ENCODE measurements at regions not wholly inside any gene's neighbourhood (a gene's known extent, or its start where the extent isn't known, plus 50 kb on each side); places are given as distances from the start of the nearest gene placed in this dataset.

GRCh38 chr20:7383216-7383615 is 557.0 kb downstream of the HAO1 start:
- intact Hi-C loops (cut with micrococcal nuclease; ENCODE audit: unreplicated experiment) = no loop called here
- Histone ChIP-seq H3K9ac (ENCODE audit: insufficient read depth, low read depth, low read length) (no peak overlapping the region), H3K4me3 (replicated peaks in 1 of 3; ENCODE audit: insufficient read depth in 1 of 3, low read depth in 2 of 3, low read length in 3 of 3) (no peak overlapping the region), H3K9me3 (ENCODE audit: low read length) (no peaks in the 10 kb centered on the region), H3K79me2 (ENCODE audit: insufficient read depth, low read length) (no peaks in the 10 kb centered on the region), H4K20me1 (ENCODE audit: insufficient read depth, low read length) (no peaks in the 10 kb centered on the region), H3K27me3 (ENCODE audit: control insufficient read depth in 1 of 2, insufficient read depth in 2 of 2, low read length in 2 of 2) (no peaks in the 10 kb centered on the region), H2AFZ (ENCODE audit: low read length) (no peak overlapping the region), H3K27ac (ENCODE audit: extremely low read length, insufficient read depth, low read length) (no peak overlapping the region), H3K4me2 (ENCODE audit: low read depth, low read length) (no peak overlapping the region), H3K4me1 (ENCODE audit: insufficient read depth, low read length) (no peaks in the 10 kb centered on the region), H3K36me3 (replicated peaks in 1 of 2; ENCODE audit: control insufficient read depth in 1 of 2, insufficient read depth in 2 of 2, low read length in 2 of 2) (no peaks in the 10 kb centered on the region)
- CTCF ChIA-PET (ENCODE audit: low intra/inter-chr PET ratio, low total read pairs) = no interaction called here
- FAIRE-seq (no peak), DNase-seq (ENCODE audit: low spot score) (no peak), ATAC-seq (no peak)
- no TSS peak for BruUV-seq (replicated peaks)
- POLR2A ChIA-PET = no interaction called here
- in situ Hi-C loops (cut with HindIII; ENCODE audit: extremely low pct_ligation_motif_present, low pct_unique_long_range_greater_than_20kb) = no loop called here
- TF ChIP-seq KIAA2018 (CRISPR knock-in tag; IDR thresholded peaks at IDR 0.05; ENCODE audit: borderline replicate concordance) (no peak), PRPF4 (IDR thresholded peaks at IDR 0.05; ENCODE audit: low read depth, low read length, poor library complexity, severe bottlenecking) (no peak), TBX2 (CRISPR knock-in tag; IDR thresholded peaks at IDR 0.05; ENCODE audit: borderline replicate concordance) (no peak), TRAFD1 (CRISPR knock-in tag; IDR thresholded peaks at IDR 0.05; ENCODE audit: borderline replicate concordance) (no peak), SRSF1 (optimal IDR thresholded peaks at IDR 0.05; ENCODE audit: low read depth, low read length) (no peak), EZH2 (conservative IDR thresholded peaks at IDR 0.05; ENCODE audit: low read depth, low read length) (no peak), ZNF335 (CRISPR knock-in tag; IDR thresholded peaks at IDR 0.05) (no peak), FOXO1 (CRISPR knock-in tag; IDR thresholded peaks at IDR 0.05) (no peak), ZNF441 (CRISPR knock-in tag; IDR thresholded peaks at IDR 0.05; ENCODE audit: borderline replicate concordance) (no peak), MTF1 (CRISPR knock-in tag; IDR thresholded peaks at IDR 0.05) (no peak), RARG (CRISPR knock-in tag; IDR thresholded peaks at IDR 0.05; ENCODE audit: low read depth) (no peak)
